GM12865 (cell line): ENCODE measurements at regions not wholly inside any gene's neighbourhood (a gene's known extent, or its start where the extent isn't known, plus 50 kb on each side); places are given as distances from the start of the nearest gene placed in this dataset.
"Not testable (repeated sequence)": the region's sequence is repeated elsewhere in the genome, so short reads cannot be mapped to it uniquely, and the experiment has no call there.

Source experiments
- DNase-seq: peaks from one replicate; pipeline ENCODE4 v3.0.0; 2010; ENCODE audit warnings: low read depth
- H3K4me3 ChIP-seq: 2 replicates; pipeline ENCODE4 v1.5.1; 2011; ENCODE audit warnings: mild to moderate bottlenecking, low read depth, low read length, control low read depth
- TF ChIP-seq, protein P1 (sequence below): IDR thresholded peaks from 2 replicates; pipeline ENCODE4 v1.5.1; 2011; ENCODE audit warnings: low read length, control low read depth, low read depth, inconsistent platforms; ENCODE audit not compliant: insufficient read depth; ENCODE audit errors: missing control alignments

GRCh38 chr13:61215601-61216000 is 200.0 kb downstream of the PCDH20 start:
- TF ChIP-seq, protein P1, sequence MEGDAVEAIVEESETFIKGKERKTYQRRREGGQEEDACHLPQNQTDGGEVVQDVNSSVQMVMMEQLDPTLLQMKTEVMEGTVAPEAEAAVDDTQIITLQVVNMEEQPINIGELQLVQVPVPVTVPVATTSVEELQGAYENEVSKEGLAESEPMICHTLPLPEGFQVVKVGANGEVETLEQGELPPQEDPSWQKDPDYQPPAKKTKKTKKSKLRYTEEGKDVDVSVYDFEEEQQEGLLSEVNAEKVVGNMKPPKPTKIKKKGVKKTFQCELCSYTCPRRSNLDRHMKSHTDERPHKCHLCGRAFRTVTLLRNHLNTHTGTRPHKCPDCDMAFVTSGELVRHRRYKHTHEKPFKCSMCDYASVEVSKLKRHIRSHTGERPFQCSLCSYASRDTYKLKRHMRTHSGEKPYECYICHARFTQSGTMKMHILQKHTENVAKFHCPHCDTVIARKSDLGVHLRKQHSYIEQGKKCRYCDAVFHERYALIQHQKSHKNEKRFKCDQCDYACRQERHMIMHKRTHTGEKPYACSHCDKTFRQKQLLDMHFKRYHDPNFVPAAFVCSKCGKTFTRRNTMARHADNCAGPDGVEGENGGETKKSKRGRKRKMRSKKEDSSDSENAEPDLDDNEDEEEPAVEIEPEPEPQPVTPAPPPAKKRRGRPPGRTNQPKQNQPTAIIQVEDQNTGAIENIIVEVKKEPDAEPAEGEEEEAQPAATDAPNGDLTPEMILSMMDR, result no peak
- DNase-seq, result no peak
- H3K4me3 ChIP-seq, result no peak overlapping the region

GRCh38 chr13:61215116-61215515 is 200.5 kb downstream of the PCDH20 start:
- H3K4me3 ChIP-seq, result no peak overlapping the region
- no peak for DNase-seq
- TF ChIP-seq, protein P1, result no peak

DNA sequence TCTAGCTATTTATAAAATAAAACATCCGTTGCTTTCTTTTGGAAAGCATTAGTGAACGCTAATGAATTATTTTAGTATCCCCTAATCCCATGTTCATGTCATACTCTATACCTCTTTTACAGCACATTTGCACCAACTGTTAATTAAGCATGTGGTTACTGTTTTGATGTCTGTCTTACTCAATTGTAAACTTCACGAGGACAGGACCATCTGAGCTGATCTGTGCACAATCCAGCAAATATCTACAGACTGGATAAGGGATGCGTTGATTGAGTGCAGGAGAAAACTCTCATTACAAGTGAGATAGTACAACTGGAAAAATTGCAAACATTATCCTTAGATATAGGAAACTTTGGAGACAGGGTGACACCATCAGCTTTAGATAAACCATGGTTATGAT is 201.1 kb downstream of the PCDH20 start:
- TF ChIP-seq, protein P1, result no peak
- DNase-seq, result no peak
- H3K4me3 ChIP-seq, result no peak overlapping the region

- DNase-seq, H3K4me3 ChIP-seq: not testable (repeated sequence)
Observed at GRCh38 chr13:61205898-61206297, 209.8 kb downstream of the PCDH20 start.

DNA sequence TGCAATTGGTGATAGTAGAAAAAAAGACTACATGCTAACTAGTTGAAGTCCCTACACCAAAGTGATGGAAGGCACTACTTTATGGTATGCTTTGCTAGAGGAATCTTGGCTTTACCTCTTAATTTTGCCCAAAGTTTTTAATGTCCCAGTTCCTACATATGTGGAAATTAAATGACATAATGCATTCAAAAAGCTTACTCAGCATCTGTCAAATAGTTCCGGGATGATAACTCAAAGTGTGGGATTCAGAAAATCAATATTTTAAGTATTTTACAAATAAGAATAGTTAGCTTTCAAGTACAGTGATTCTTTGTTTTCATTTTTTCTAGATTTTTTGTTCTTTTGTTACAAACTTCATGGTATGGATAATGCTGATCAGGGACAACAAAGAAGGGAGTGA is 211.6 kb downstream of the PCDH20 start:
- no peak for DNase-seq
- TF ChIP-seq, protein P1, result no peak
- no peak overlapping the region for H3K4me3 ChIP-seq

- no peak for DNase-seq
- TF ChIP-seq, protein P1, result no peak
- no peak overlapping the region for H3K4me3 ChIP-seq
Observed at GRCh38 chr13:61202042-61202441, 213.6 kb downstream of the PCDH20 start.

DNA sequence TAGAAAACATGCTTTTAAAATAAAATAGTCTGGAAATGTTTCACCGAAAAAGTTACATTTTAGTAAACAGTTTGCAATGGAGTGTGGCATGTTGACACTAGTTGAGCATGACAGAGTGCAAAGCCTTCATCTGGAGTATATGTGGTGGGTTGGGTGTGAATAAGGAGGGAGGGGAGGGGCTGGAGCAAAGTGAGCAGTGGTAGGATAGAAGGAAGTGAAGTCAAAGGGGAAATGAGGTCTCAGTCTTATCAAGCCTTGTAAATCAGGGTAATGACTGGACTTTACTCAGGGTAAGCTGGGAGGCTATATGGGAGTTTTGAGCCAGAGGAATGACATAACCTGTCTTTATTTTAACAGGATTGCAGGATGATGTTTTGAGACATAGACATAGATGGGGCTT is 222.8 kb downstream of the PCDH20 start:
- H3K4me3 ChIP-seq, result no peak overlapping the region
- TF ChIP-seq, protein P1, result no peak
- DNase-seq, result no peak
